Osteoblast (primary cell): ENCODE measurements at regions not wholly inside any gene's neighbourhood (a gene's known extent, or its start where the extent isn't known, plus 50 kb on each side); places are given as distances from the start of the nearest gene placed in this dataset.

Experiments used
- DNase-seq: peaks from one replicate; pipeline ENCODE4 v3.0.0; 2011; ENCODE audit warnings: low spot score, mixed read lengths; ENCODE audit not compliant: insufficient read length; ENCODE audit errors: missing footprints
- H2AFZ ChIP-seq: 2 replicates; pipeline ENCODE4 v1.6.0; 2011; ENCODE audit warnings: mild to moderate bottlenecking, low read length
- H3K27ac ChIP-seq: 2 replicates; pipeline ENCODE4 v1.5.1; 2011; ENCODE audit warnings: mild to moderate bottlenecking, low read depth, low read length, moderate library complexity
- H3K27me3 ChIP-seq: 2 replicates; pipeline ENCODE4 v1.6.0; 2012; ENCODE audit warnings: mild to moderate bottlenecking, control low read depth, inconsistent platforms, low read length, moderate library complexity; ENCODE audit not compliant: insufficient read depth
- H3K36me3 ChIP-seq: 2 replicates; pipeline ENCODE4 v1.5.1; 2011; ENCODE audit warnings: mild to moderate bottlenecking, low read length, control low read depth, moderate library complexity; ENCODE audit not compliant: insufficient read depth
- H3K4me1 ChIP-seq: 2 replicates; pipeline ENCODE4 v1.5.1; 2011; ENCODE audit warnings: mild to moderate bottlenecking, low read length, control low read depth, moderate library complexity; ENCODE audit not compliant: insufficient read depth
- H3K4me2 ChIP-seq: 2 replicates; pipeline ENCODE4 v1.6.0; 2011; ENCODE audit warnings: mild to moderate bottlenecking, low read length; ENCODE audit not compliant: insufficient read depth
- H3K4me3 ChIP-seq: fragments of 200-600 bp; sonication (generic); 3 replicates; pipeline ENCODE4 v1.5.1; 2012; ENCODE audit warnings: mild to moderate bottlenecking, low read length, inconsistent platforms; ENCODE audit not compliant: insufficient read depth
- H3K79me2 ChIP-seq: 2 replicates; pipeline ENCODE4 v1.6.0; 2012; ENCODE audit warnings: mild to moderate bottlenecking, low read length, control low read depth, inconsistent platforms; ENCODE audit not compliant: insufficient read depth
- H3K9me3 ChIP-seq: 2 replicates; pipeline ENCODE4 v1.5.1; 2011; ENCODE audit warnings: low read depth, low read length, control low read depth
- H4K20me1 ChIP-seq: 2 replicates; pipeline ENCODE4 v1.6.0; 2012; ENCODE audit warnings: mild to moderate bottlenecking, low read length, control low read depth; ENCODE audit not compliant: insufficient read depth
- TF ChIP-seq, protein P1 (sequence below): IDR thresholded peaks from 2 replicates; pipeline ENCODE4 v1.5.1; 2011; ENCODE audit warnings: mild to moderate bottlenecking, low read depth, low read length, moderate library complexity; ENCODE audit errors: extremely low read depth

- TF ChIP-seq, protein P1, sequence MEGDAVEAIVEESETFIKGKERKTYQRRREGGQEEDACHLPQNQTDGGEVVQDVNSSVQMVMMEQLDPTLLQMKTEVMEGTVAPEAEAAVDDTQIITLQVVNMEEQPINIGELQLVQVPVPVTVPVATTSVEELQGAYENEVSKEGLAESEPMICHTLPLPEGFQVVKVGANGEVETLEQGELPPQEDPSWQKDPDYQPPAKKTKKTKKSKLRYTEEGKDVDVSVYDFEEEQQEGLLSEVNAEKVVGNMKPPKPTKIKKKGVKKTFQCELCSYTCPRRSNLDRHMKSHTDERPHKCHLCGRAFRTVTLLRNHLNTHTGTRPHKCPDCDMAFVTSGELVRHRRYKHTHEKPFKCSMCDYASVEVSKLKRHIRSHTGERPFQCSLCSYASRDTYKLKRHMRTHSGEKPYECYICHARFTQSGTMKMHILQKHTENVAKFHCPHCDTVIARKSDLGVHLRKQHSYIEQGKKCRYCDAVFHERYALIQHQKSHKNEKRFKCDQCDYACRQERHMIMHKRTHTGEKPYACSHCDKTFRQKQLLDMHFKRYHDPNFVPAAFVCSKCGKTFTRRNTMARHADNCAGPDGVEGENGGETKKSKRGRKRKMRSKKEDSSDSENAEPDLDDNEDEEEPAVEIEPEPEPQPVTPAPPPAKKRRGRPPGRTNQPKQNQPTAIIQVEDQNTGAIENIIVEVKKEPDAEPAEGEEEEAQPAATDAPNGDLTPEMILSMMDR, result no peak
- DNase-seq, result no peak
- Histone ChIP-seq H3K4me2 (no peak overlapping the region), H3K36me3 (no peaks in the 10 kb centered on the region), H3K27ac (no peak overlapping the region), H3K9me3 (no peaks in the 10 kb centered on the region), H3K4me3 (no peak overlapping the region), H2AFZ (no peak overlapping the region), H3K79me2 (no peaks in the 10 kb centered on the region), H3K4me1 (peaks cover 10% of the 10 kb centered on the region), H3K27me3 (no peaks in the 10 kb centered on the region), H4K20me1 (no peaks in the 10 kb centered on the region)
Measured at GRCh38 chr6:105681061-105681460, 278.2 kb upstream of the PREP start.

DNA sequence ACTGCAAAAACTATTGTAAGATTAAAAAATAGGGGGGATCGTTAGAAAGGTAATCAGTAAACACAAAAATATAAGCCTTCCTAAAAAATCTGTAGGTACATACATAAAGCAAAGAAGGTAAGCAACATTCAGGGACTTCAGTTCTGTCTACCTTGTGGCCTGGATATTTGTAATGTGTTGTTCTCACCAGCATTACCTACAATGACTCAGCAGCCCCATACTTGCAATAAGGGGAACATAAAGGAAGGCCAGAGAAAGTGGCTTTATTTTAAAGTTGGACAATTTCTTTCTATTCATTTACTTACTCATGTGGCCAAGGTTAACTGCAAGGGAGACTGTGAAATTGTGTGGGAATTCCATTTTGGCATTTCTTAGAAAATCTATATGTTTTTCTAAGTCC lies 277.2 kb upstream of the PREP start:
- no peaks in the 10 kb centered on the region for H3K9me3 ChIP-seq
- H3K79me2 ChIP-seq, result no peaks in the 10 kb centered on the region
- H2AFZ ChIP-seq, result no peak overlapping the region
- H3K27ac ChIP-seq, result no peak overlapping the region
- no peak overlapping the region for H3K4me3 ChIP-seq
- DNase-seq, result no peak
- H4K20me1 ChIP-seq, result no peaks in the 10 kb centered on the region
- TF ChIP-seq, protein P1, result no peak
- no peak overlapping the region for H3K4me2 ChIP-seq
- peaks cover 17% of the 10 kb centered on the region for H3K4me1 ChIP-seq
- no peaks in the 10 kb centered on the region for H3K36me3 ChIP-seq
- H3K27me3 ChIP-seq, result no peaks in the 10 kb centered on the region

DNA sequence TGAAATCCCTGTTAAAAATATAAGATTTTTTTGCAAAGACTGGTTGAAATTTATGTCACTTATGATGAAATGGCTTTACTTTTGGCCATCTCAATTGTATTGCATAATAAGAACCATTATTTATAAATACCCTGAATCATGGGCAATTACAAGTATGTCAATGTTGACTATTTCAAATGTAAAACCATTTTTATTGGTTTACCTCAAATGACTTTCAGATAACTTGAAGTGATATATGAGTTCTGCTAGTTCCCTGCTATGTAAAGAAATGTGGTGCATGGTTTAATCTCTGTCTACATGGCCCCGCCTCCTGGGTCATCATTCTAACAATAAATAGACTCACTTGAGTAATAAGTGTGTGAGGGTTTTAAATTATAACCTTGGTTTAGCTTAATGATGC lies 275.6 kb upstream of the PREP start:
- H3K4me1 ChIP-seq, result peaks cover 17% of the 10 kb centered on the region
- H3K9me3 ChIP-seq, result no peaks in the 10 kb centered on the region
- H3K27ac ChIP-seq, result no peak overlapping the region
- no peak for DNase-seq
- H3K4me2 ChIP-seq, result no peak overlapping the region
- no peaks in the 10 kb centered on the region for H4K20me1 ChIP-seq
- H3K36me3 ChIP-seq, result no peaks in the 10 kb centered on the region
- H3K4me3 ChIP-seq, result no peak overlapping the region
- TF ChIP-seq, protein P1, result no peak
- no peaks in the 10 kb centered on the region for H3K79me2 ChIP-seq
- H3K27me3 ChIP-seq, result no peaks in the 10 kb centered on the region
- no peak overlapping the region for H2AFZ ChIP-seq

- H3K27me3 ChIP-seq, result no peaks in the 10 kb centered on the region
- H3K36me3 ChIP-seq, result no peaks in the 10 kb centered on the region
- no peaks in the 10 kb centered on the region for H3K9me3 ChIP-seq
- no peaks in the 10 kb centered on the region for H3K79me2 ChIP-seq
- peaks cover 17% of the 10 kb centered on the region for H3K4me1 ChIP-seq
- no peak overlapping the region for H3K4me2 ChIP-seq
- no peaks in the 10 kb centered on the region for H4K20me1 ChIP-seq
- TF ChIP-seq, protein P1, result no peak
- H3K27ac ChIP-seq, result no peak overlapping the region
- DNase-seq, result no peak
- no peak overlapping the region for H2AFZ ChIP-seq
- no peak overlapping the region for H3K4me3 ChIP-seq
Measured at GRCh38 chr6:105677671-105678475, 275.0 kb upstream of the PREP start.
